ENCODE measurements at regions not wholly inside any gene's neighbourhood (a gene's known extent, or its start where the extent isn't known, plus 50 kb on each side); places are given as distances from the start of the nearest gene placed in this dataset.
A peak's percentile ranks its signal among the peaks of the same experiment; 100 is the strongest.

GRCh38 chr5:60163762-60164161 lies 270.2 kb upstream of the PDE4D start:
- H3K36me3 ChIP-seq (ENCODE audit: control insufficient read depth in 4 of 4, insufficient read depth in 3 of 4, low read depth in 1 of 4, low read length in 3 of 4) = no peaks in the 10 kb centered on the region
- DNase-seq (ENCODE audit: low spot score) = no peak
- peaks cover 0 to 2% (median 0%) of the 10 kb centered on the region in 4 donors for H3K9me3 ChIP-seq (ENCODE audit: control insufficient read depth in 4 of 4, low read length in 3 of 4)
- no peak overlapping the region for H3K9ac ChIP-seq (ENCODE audit: low read depth in 1 of 2, low read length in 2 of 2)
- H3K4me3 ChIP-seq (ENCODE audit: low read depth in 1 of 3, low read length in 3 of 3) = no peak overlapping the region
- H3K27ac ChIP-seq (ENCODE audit: low read depth in 1 of 2, low read length in 2 of 2) = no peak overlapping the region
- WGBS = 75% methylated on average over 1 of the region's 1 CpG
- H3K4me1 ChIP-seq (ENCODE audit: control insufficient read depth in 4 of 4, insufficient read depth in 4 of 4, low read length in 3 of 4) = no peaks in the 10 kb centered on the region
- no peak for TF ChIP-seq ATF3 (IDR thresholded peaks at IDR 0.05)
- no peaks in the 10 kb centered on the region for H3K27me3 ChIP-seq (ENCODE audit: control insufficient read depth in 4 of 4, insufficient read depth in 4 of 4, low read length in 3 of 4)

- no peak overlapping the region for H3K4me3 ChIP-seq (ENCODE audit: low read depth in 1 of 3, low read length in 3 of 3)
- WGBS = 79% methylated on average over 1 of the region's 1 CpG
- no peaks in the 10 kb centered on the region for H3K27me3 ChIP-seq (ENCODE audit: control insufficient read depth in 4 of 4, insufficient read depth in 4 of 4, low read length in 3 of 4)
- TF ChIP-seq RXRA (IDR thresholded peaks at IDR 0.05) (no peak), FOXA2 (IDR thresholded peaks at IDR 0.05) (no peak), SP1 (IDR thresholded peaks at IDR 0.05) (no peak), EGR1 (IDR thresholded peaks at IDR 0.05; ENCODE audit: low read depth in 2 of 2) (no peak), TAF1 (conservative IDR thresholded peaks at IDR 0.05) (no peak), RAD21 (IDR thresholded peaks at IDR 0.05) (no peak), GABPA (IDR thresholded peaks at IDR 0.05 in 1 of 2, conservative IDR thresholded peaks at IDR 0.05 in 1 of 2) (no peak), HNF4A (conservative IDR thresholded peaks at IDR 0.05) (no peak)
- TF ChIP-seq, protein P1, sequence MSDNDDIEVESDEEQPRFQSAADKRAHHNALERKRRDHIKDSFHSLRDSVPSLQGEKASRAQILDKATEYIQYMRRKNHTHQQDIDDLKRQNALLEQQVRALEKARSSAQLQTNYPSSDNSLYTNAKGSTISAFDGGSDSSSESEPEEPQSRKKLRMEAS (IDR thresholded peaks at IDR 0.05) = no peak
- H3K4me1 ChIP-seq (ENCODE audit: control insufficient read depth in 4 of 4, insufficient read depth in 4 of 4, low read length in 3 of 4) = no peaks in the 10 kb centered on the region
- no peak for DNase-seq (ENCODE audit: low spot score)
- no peaks in the 10 kb centered on the region for H3K9me3 ChIP-seq (ENCODE audit: control insufficient read depth in 4 of 4, low read length in 3 of 4)
- H3K36me3 ChIP-seq (ENCODE audit: control insufficient read depth in 4 of 4, insufficient read depth in 3 of 4, low read depth in 1 of 4, low read length in 3 of 4) = no peaks in the 10 kb centered on the region
- no peak overlapping the region for H3K9ac ChIP-seq (ENCODE audit: low read depth in 1 of 2, low read length in 2 of 2)
- no peak overlapping the region for H3K27ac ChIP-seq (ENCODE audit: low read depth in 1 of 2, low read length in 2 of 2)
These were observed 268.9 kb upstream of the PDE4D start for GRCh38 chr5:60162441-60162840.

DNA sequence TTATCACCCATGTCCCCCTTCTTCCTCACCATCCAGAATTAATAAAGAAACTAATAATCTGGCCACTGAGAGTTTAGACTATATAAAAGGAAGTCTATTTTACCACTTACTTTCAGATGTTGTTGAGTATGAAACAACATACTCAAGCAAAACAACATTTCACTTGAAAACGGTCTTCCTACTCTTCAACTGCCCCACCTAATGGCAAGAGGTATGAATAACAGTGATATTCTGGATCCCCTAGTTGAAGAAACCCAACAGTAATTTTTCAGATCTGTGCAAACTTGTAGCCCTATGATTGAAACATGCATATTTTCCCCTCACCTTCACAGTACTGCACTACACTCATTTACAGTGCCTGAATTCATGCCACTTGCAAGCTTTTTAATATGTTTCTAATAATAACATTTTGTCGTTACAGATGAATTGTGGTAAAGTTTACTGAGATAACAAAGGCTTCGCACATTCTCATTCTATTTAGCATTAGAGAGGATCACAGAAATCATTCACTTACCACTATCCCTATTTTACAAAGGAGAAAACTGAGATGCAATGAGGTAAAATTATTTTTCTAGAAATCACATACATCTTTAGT lies 267.9 kb upstream of the PDE4D start:
- H3K4me3 ChIP-seq (ENCODE audit: low read depth in 1 of 3, low read length in 3 of 3) = no peak overlapping the region
- TF ChIP-seq GABPA (IDR thresholded peaks at IDR 0.05 in 1 of 2, conservative IDR thresholded peaks at IDR 0.05 in 1 of 2) (no peak), RAD21 (IDR thresholded peaks at IDR 0.05) (peak; percentile 49 to 73), CTCF (IDR thresholded peaks at IDR 0.05; ENCODE audit: low read depth, low read length, missing input control) (peak; percentile 37)
- TF ChIP-seq, protein P2, sequence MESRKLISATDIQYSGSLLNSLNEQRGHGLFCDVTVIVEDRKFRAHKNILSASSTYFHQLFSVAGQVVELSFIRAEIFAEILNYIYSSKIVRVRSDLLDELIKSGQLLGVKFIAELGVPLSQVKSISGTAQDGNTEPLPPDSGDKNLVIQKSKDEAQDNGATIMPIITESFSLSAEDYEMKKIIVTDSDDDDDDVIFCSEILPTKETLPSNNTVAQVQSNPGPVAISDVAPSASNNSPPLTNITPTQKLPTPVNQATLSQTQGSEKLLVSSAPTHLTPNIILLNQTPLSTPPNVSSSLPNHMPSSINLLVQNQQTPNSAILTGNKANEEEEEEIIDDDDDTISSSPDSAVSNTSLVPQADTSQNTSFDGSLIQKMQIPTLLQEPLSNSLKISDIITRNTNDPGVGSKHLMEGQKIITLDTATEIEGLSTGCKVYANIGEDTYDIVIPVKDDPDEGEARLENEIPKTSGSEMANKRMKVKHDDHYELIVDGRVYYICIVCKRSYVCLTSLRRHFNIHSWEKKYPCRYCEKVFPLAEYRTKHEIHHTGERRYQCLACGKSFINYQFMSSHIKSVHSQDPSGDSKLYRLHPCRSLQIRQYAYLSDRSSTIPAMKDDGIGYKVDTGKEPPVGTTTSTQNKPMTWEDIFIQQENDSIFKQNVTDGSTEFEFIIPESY (IDR thresholded peaks at IDR 0.05) = no peak
- DNase-seq (ENCODE audit: low spot score) = no peak

More for the DNA sequence above, 267.9 kb upstream of the PDE4D start:
- H3K9ac ChIP-seq (ENCODE audit: low read depth in 1 of 2, low read length in 2 of 2) = no peak overlapping the region
- no peaks in the 10 kb centered on the region for H3K36me3 ChIP-seq (ENCODE audit: control insufficient read depth in 4 of 4, insufficient read depth in 3 of 4, low read depth in 1 of 4, low read length in 3 of 4)
- WGBS = 65% methylated on average over 3 of the region's 3 CpGs
- no peaks in the 10 kb centered on the region for H3K4me1 ChIP-seq (ENCODE audit: control insufficient read depth in 4 of 4, insufficient read depth in 4 of 4, low read length in 3 of 4)
- H3K27ac ChIP-seq (ENCODE audit: low read depth in 1 of 2, low read length in 2 of 2) = no peak overlapping the region
- H3K9me3 ChIP-seq (ENCODE audit: control insufficient read depth in 4 of 4, low read length in 3 of 4) = no peaks in the 10 kb centered on the region
- H3K27me3 ChIP-seq (ENCODE audit: control insufficient read depth in 4 of 4, insufficient read depth in 4 of 4, low read length in 3 of 4) = no peaks in the 10 kb centered on the region

Data from liver (tissue), 8 donors.